C1 segment of cervical spinal cord (tissue), 14 donors: ENCODE measurements at regions not wholly inside any gene's neighbourhood (a gene's known extent, or its start where the extent isn't known, plus 50 kb on each side); places are given as distances from the start of the nearest gene placed in this dataset.

Experiments used
- DNase-seq, 14 donors: peaks; one replicate each; lab custom pipeline; 2025; lab: John Stamatoyannopoulos, UW

GRCh38 chr22:34045311-34045710, 125.0 kb upstream of the LARGE1 start:
- DNase-seq, result no peak

- peak in 1 of 14 donors; percentile 0 for DNase-seq
Observed at GRCh38 chr22:34055525-34056200, 135.4 kb upstream of the LARGE1 start.

- DNase-seq, result no peak
Observed at GRCh38 chr22:34057726-34058125, 137.4 kb upstream of the LARGE1 start.

DNA sequence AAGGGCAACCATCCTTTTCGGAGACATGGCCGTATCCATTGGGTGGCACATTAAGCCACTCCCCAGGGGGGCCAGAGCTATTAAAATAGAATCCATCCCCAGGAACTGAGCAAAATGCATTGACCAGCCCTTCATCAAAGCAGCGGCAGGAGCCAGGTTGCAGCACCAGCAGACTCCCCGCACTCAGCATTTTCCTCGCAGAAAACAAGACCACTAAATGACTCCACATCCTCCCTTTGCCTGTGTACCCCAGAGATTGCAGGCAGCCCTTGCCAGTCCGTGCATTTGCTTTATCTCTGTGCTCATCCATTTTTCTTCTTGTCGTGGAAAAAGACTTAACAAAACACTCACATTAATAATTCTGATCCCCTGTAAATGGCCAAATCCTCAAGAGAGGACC, 144.4 kb upstream of the LARGE1 start:
- DNase-seq, result no peak

DNA sequence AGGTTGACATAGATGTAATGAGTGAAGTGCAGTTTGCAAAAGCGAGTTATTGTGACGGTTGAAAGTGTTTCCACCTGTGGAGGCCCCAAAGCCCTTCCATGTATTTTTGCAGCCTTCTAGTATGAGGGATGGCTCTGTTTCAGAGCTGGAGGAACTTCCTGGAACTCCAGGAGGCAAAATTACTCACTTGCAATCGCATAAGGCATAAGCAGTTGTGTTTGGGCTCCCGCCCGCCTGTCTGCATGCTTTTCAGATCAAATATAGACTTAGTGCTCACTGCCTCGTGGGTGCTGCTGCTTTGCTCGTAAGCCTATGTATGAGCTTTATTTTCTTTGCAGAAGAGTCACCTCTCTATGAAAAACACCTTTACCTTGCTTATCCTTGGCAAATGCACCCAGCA, 146.8 kb upstream of the LARGE1 start:
- DNase-seq, result no peak

GRCh38 chr22:34068001-34068400, 147.7 kb upstream of the LARGE1 start:
- DNase-seq, result no peak

DNA sequence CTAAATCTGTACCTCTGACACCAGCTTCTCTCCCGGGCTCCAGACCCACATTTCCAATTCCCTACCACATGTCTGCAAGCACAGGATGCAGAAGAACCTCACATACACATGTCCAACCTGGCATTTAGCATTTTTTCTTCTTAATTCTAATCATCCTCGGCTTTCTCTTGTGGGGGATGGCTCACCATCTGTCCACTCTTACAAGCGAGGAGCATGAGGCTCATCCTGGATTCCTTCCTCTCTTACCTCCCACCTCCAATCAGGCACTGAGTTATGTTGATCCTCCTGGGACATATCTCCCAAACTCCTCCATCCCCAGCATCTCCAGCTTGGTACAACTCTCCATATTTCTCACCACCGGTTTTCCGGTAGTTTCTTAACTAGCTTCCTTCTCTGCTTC, 149.8 kb upstream of the LARGE1 start:
- no peak for DNase-seq

DNA sequence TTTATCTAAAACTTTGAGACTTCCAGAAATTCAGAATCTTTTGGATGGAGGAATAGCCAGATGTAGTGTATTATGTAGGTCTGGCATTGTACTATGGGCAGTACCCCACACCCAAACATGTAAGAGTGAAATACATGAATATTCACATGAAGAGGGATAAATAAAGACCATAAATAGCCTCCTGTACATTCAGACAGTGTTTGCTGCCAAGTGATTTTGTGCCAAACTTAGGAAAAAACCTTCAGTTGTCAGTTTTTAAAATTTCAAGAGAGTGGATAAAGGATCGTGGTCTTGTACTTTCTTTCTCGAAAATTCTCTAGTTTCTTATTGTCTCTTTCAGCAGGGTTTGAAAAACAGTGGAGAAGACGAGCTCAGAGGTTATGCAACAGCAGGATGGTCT, 150.3 kb upstream of the LARGE1 start:
- DNase-seq, result no peak

DNA sequence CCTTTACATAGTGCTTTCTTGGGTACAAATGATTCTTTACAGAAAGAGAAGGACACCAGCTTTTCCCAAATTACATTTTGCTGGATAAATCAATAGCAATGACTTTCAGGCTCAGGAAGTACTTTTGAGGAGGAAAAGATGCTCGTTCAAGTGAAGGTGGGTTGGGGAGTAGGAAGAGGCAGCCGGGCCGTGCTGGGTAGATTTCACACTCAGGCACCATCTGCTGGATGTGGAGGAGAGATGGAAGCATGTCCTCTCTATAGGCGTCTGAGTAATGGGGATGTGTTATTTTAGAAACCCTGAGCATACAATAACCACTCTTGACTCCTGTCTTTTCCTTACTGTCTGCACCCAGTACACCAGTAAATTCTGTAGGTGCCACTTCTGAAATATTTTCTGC, 152.3 kb upstream of the LARGE1 start:
- DNase-seq, result no peak

DNA sequence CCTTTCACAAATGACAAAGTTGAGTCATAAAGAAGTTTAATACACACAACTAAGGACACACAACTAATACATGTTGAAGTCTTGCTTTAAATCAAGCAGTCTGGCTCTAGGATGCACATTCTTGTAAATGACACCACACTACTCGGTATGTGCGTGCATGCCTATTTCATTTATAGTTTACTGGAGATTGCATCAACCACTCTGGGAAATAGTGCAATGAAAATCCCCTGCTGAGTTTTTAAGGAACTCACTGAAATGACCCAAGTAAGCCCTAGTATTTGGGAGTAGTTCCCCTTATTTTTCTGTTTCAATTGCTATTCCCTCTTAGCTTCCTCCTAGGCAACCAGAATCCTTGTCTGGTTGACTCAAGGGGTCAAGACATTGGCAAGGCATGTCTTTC, 160.2 kb upstream of the LARGE1 start:
- no peak for DNase-seq

DNA sequence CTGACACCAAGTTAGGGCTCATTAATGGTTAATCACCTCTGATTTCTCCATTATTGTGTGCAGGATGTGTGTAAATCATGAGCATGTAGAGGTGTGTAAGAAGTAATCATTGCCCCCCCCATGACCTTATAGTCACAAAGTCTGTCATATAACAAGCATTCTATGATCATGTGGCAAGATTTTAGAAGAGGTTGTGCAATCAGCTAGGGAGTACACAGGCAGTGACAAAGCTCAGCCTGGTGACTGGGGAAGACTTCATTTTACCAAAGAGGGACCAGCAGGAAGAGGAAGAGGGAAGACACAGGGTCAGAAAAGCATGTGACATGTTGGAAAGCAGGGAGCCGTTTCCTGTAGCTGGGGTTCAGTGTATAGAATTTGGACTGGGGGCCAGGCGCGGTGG, 176.5 kb upstream of the LARGE1 start:
- DNase-seq, result no peak

DNA sequence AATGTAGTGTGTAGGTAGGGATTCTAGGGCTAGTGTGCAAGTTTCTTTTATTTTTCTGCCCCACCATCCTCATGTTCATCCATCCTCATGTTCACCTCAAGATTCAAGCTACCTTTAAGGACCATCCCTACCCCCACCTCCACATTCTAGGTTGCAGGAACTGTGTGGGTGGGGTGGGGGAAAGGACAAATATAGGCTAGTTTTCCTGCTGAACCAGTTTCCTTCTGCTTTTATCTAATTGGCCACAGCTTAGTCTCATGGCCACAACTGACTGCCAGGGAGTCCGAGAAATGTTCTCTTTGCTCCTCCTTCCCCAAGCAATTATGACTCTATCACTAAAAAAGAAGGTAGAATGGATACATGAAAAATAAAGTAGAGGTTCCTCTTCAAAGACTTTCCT, 179.0 kb upstream of the LARGE1 start:
- DNase-seq, result no peak

GRCh38 chr22:34102633-34103032, 182.4 kb upstream of the LARGE1 start:
- DNase-seq, result no peak

- peak in 10 of 14 donors; percentile 2 to 31 (median 10) for DNase-seq
Observed at GRCh38 chr22:34105461-34106062, 185.3 kb upstream of the LARGE1 start.

- no peak for DNase-seq
Observed at GRCh38 chr22:34108168-34108567, 187.9 kb upstream of the LARGE1 start.

DNA sequence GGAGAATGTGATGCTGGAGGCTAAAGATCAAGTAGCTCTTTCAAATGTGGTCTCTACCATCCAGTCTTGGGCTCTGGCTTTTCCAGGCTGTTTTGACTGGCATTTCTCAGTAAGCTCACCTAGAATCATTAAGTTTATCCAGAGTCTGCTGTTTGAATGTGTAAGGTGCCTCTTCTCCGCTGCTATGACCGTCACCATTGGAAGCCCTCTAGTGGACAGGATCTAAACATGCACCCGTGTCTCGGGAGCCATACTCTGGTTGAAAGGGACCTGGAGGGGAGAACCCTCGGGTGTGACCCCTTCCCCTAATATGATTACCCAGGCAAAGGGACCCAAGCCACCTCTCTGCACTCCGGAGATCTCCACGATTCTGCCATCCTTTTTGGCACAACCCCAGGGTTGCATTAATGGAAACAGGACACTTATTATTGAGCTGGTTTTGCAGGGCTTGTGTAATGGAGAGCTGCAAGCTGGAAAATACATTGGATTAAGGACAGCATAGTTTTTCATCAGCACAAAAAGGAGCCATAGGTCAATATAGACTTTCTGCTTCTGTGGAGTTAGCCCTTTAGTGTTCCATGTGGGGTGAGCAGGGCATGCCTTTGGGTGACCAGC, 191.0 kb upstream of the LARGE1 start:
- peak in 3 of 14 donors; percentile 0 to 1 (median 1) for DNase-seq

- no peak for DNase-seq
Observed at GRCh38 chr22:34113381-34113780, 193.1 kb upstream of the LARGE1 start.

- no peak for DNase-seq
Observed at GRCh38 chr22:34114406-34114805, 194.1 kb upstream of the LARGE1 start.

DNA sequence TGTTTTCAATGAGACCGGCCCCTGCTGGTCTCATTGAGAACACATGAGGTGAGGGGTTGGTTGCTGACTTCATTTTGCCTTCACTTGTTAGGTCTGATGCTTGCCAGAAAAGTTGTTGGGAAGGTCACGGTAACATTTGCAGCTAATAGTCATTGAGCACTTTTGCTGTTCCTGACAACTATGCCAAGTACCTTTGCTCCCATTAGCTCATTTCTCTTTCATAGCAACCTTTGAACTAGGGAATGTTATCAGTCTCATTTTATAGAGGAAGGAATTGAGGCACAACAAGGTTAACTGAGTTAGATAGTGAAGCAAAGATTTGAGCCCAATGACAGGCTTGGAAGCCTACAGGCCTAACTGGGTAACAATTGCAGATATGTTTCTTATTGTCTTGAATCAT, 195.4 kb upstream of the LARGE1 start:
- no peak for DNase-seq

DNA sequence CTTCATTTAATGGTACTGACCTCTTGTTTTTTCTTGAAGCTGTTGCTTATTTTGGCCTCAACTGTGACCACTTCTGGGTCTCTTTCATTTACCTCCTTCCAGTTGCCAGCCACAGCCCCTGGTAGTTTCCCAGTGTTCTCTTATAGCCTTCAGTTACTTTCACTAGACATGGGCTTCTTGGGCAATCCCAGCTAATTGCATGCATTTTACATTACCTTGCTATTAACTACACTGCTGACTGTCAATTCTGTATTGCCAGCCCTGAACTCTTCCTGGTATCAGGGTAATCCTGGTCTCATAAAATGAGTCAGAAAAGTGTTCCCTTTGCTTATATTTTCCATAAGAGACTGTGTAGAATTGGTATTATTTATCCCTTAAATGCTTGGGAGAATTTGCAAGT, 195.8 kb upstream of the LARGE1 start:
- DNase-seq, result no peak

GRCh38 chr22:34122042-34122441, 201.8 kb upstream of the LARGE1 start:
- no peak for DNase-seq

DNA sequence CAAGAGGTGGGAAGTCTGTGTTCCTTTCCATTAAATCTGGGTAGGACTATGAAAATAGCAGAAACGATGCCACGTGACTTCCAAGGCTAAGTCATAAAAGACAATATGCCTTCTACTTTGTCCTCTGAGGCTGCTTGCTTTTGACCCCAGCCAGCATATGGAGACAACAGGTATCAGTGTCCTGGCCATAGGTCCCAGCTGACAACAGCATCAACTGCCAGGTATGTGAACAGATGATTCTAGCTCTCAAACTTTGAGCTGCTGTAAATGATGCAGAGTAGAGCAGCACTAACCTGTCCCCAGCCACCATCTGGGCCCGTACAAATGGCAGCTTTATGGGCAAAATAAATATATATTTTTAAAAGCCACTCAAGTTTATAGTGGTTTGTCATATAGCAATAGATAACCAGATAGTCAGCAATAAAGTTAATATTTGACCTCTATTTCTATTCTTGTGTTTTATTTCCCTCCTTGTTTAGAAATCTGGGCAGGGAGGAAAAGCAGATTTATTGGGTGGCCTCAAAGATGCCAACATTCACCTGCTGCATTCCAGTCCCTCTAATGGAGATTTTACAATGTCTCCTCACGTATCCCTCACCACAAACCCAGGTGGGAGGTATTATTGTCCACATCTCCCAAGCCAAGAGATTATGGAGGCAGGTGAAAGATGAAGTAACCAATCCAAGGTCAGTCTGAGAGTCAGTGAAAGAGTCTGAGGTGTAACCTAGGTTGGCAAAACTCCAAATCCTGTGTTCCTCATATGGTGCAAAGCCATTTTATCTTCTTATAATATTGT, 209.6 kb upstream of the LARGE1 start:
- no peak for DNase-seq
